ENCODE measurements at regions not wholly inside any gene's neighbourhood (a gene's known extent, or its start where the extent isn't known, plus 50 kb on each side); places are given as distances from the start of the nearest gene placed in this dataset.

- H3K4me3 ChIP-seq (ENCODE audit: low read depth in 1 of 3, low read length in 3 of 3), result no peak overlapping the region
- TF ChIP-seq NR2F2 (IDR thresholded peaks at IDR 0.05), result no peak
- TF ChIP-seq FOXA1 (IDR thresholded peaks at IDR 0.05), result no peak
- TF ChIP-seq GABPA (IDR thresholded peaks at IDR 0.05 in 1 of 2, conservative IDR thresholded peaks at IDR 0.05 in 1 of 2), result no peak
- TF ChIP-seq TAF1 (conservative IDR thresholded peaks at IDR 0.05), result no peak
- TF ChIP-seq RAD21 (IDR thresholded peaks at IDR 0.05), result no peak
- TF ChIP-seq MAX (IDR thresholded peaks at IDR 0.05), result no peak
- TF ChIP-seq RXRA (IDR thresholded peaks at IDR 0.05), result no peak
- TF ChIP-seq HNF4A (conservative IDR thresholded peaks at IDR 0.05), result no peak
- TF ChIP-seq ATF3 (IDR thresholded peaks at IDR 0.05), result no peak
- TF ChIP-seq REST (IDR thresholded peaks at IDR 0.05), result no peak
- no peak for TF ChIP-seq HNF4G (IDR thresholded peaks at IDR 0.05)
- no peak for TF ChIP-seq CTCF (IDR thresholded peaks at IDR 0.05; ENCODE audit: low read depth, low read length, missing input control)
- no peak for TF ChIP-seq FOXA2 (IDR thresholded peaks at IDR 0.05)
- TF ChIP-seq YY1 (IDR thresholded peaks at IDR 0.05), result no peak
- TF ChIP-seq JUND (IDR thresholded peaks at IDR 0.05), result no peak
- H3K9ac ChIP-seq (ENCODE audit: low read depth in 1 of 2, low read length in 2 of 2), result no peak overlapping the region
- DNase-seq (ENCODE audit: low spot score), result no peak
- whole genome bisulfite sequencing, result 62% methylated on average over 4 of the region's 4 CpGs
- H3K36me3 ChIP-seq (ENCODE audit: control insufficient read depth in 4 of 4, insufficient read depth in 3 of 4, low read depth in 1 of 4, low read length in 3 of 4), result no peaks in the 10 kb centered on the region
- H3K9me3 ChIP-seq (ENCODE audit: control insufficient read depth in 4 of 4, low read length in 3 of 4), result peaks cover 0 to 3% (median 0%) of the 10 kb centered on the region in 4 donors
- H3K4me1 ChIP-seq (ENCODE audit: control insufficient read depth in 4 of 4, insufficient read depth in 4 of 4, low read length in 3 of 4), result no peaks in the 10 kb centered on the region
- H3K27me3 ChIP-seq (ENCODE audit: control insufficient read depth in 4 of 4, insufficient read depth in 4 of 4, low read length in 3 of 4), result no peaks in the 10 kb centered on the region
- no peak overlapping the region for H3K27ac ChIP-seq (ENCODE audit: low read depth in 1 of 2, low read length in 2 of 2)
These were observed 63.7 kb upstream of the PLCL2 start for GRCh38 chr3:16821053-16821452.

GRCh38 chr3:16824081-16824696, 60.6 kb upstream of the PLCL2 start:
- H3K4me3 ChIP-seq (ENCODE audit: low read depth in 1 of 3, low read length in 3 of 3), result no peak overlapping the region
- WGBS, result 85% methylated on average over 5 of the region's 5 CpGs
- no peak for TF ChIP-seq NR2F2 (IDR thresholded peaks at IDR 0.05)
- TF ChIP-seq HNF4G (IDR thresholded peaks at IDR 0.05), result no peak
- no peak for TF ChIP-seq MAX (IDR thresholded peaks at IDR 0.05)
- no peak for TF ChIP-seq HNF4A (conservative IDR thresholded peaks at IDR 0.05)
- no peak for TF ChIP-seq YY1 (IDR thresholded peaks at IDR 0.05)
- no peak for TF ChIP-seq ZBTB33 (IDR thresholded peaks at IDR 0.05)
- no peak for TF ChIP-seq CTCF (IDR thresholded peaks at IDR 0.05; ENCODE audit: low read depth, low read length, missing input control)
- TF ChIP-seq RAD21 (IDR thresholded peaks at IDR 0.05), result no peak
- TF ChIP-seq GABPA (IDR thresholded peaks at IDR 0.05 in 1 of 2, conservative IDR thresholded peaks at IDR 0.05 in 1 of 2), result no peak
- TF ChIP-seq FOXA1 (IDR thresholded peaks at IDR 0.05), result no peak
- TF ChIP-seq TAF1 (conservative IDR thresholded peaks at IDR 0.05), result no peak
- no peak for TF ChIP-seq EGR1 (IDR thresholded peaks at IDR 0.05; ENCODE audit: low read depth in 2 of 2)
- no peak for TF ChIP-seq RXRA (IDR thresholded peaks at IDR 0.05)
- TF ChIP-seq ATF3 (IDR thresholded peaks at IDR 0.05), result no peak
- no peak for TF ChIP-seq SP1 (IDR thresholded peaks at IDR 0.05)
- no peak for TF ChIP-seq JUND (IDR thresholded peaks at IDR 0.05)

More at GRCh38 chr3:16824081-16824696, 60.6 kb upstream of the PLCL2 start:
- Histone ChIP-seq H3K9ac (ENCODE audit: low read depth in 1 of 2, low read length in 2 of 2) (no peak overlapping the region), H3K9me3 (ENCODE audit: control insufficient read depth in 4 of 4, low read length in 3 of 4) (peaks cover 0 to 3% (median 0%) of the 10 kb centered on the region in 4 donors), H3K36me3 (ENCODE audit: control insufficient read depth in 4 of 4, insufficient read depth in 3 of 4, low read depth in 1 of 4, low read length in 3 of 4) (no peaks in the 10 kb centered on the region), H3K4me1 (ENCODE audit: control insufficient read depth in 4 of 4, insufficient read depth in 4 of 4, low read length in 3 of 4) (no peaks in the 10 kb centered on the region), H3K27me3 (ENCODE audit: control insufficient read depth in 4 of 4, insufficient read depth in 4 of 4, low read length in 3 of 4) (no peaks in the 10 kb centered on the region), H3K27ac (ENCODE audit: low read depth in 1 of 2, low read length in 2 of 2) (no peak overlapping the region)
- DNase-seq (ENCODE audit: low spot score), result no peak

Measured in liver (tissue), 8 donors.